ENCODE measurements at regions not wholly inside any gene's neighbourhood (a gene's known extent, or its start where the extent isn't known, plus 50 kb on each side); places are given as distances from the start of the nearest gene placed in this dataset.

- Histone ChIP-seq H3K27me3 (no peaks in the 10 kb centered on the region), H3K27ac (no peak overlapping the region), H3K9me3 (no peaks in the 10 kb centered on the region), H3K4me3 (no peak overlapping the region), H3K4me1 (peaks cover 0 to under 1% (median 0%) of the 10 kb centered on the region in 4 donors), H3K36me3 (no peaks in the 10 kb centered on the region)
- DNase-seq (ENCODE audit: low spot score in 2 of 2): no peak
- TF ChIP-seq CTCF (IDR thresholded peaks at IDR 0.05): no peak
- TF ChIP-seq EP300 (IDR thresholded peaks at IDR 0.05): no peak
- TF ChIP-seq POLR2A (IDR thresholded peaks at IDR 0.05): no peak
- 96 to 100% methylated on average over 2 of the region's 2 CpGs for WGBS, 2 donors
Observed at GRCh38 chr10:112006407-112006806, 177.2 kb downstream of the GPAM start.

- WGBS, 2 donors: 73 to 74% methylated on average over 7 of the region's 7 CpGs
- H3K27ac ChIP-seq: no peak overlapping the region
- H3K36me3 ChIP-seq: no peaks in the 10 kb centered on the region
- no peaks in the 10 kb centered on the region for H3K27me3 ChIP-seq
- DNase-seq (ENCODE audit: low spot score in 2 of 2): no peak
- H3K9me3 ChIP-seq: no peaks in the 10 kb centered on the region
- no peaks in the 10 kb centered on the region for H3K4me1 ChIP-seq
- no peak for TF ChIP-seq CTCF (IDR thresholded peaks at IDR 0.05)
- no peak for TF ChIP-seq POLR2A (IDR thresholded peaks at IDR 0.05)
- no peak for TF ChIP-seq EP300 (IDR thresholded peaks at IDR 0.05)
- H3K4me3 ChIP-seq: no peak overlapping the region
Observed at GRCh38 chr10:112006831-112007230, 176.7 kb downstream of the GPAM start.

- 42 to 56% methylated on average over 1 of the region's 1 CpG for WGBS, 2 donors
- H3K27ac ChIP-seq: no peak overlapping the region
- no peak for DNase-seq (ENCODE audit: low spot score in 2 of 2)
- peaks cover 0 to 8% (median 0%) of the 10 kb centered on the region in 4 donors for H3K4me1 ChIP-seq
- no peaks in the 10 kb centered on the region for H3K36me3 ChIP-seq
- no peaks in the 10 kb centered on the region for H3K27me3 ChIP-seq
- no peak overlapping the region for H3K4me3 ChIP-seq
- TF ChIP-seq EP300 (IDR thresholded peaks at IDR 0.05): no peak
- no peak for TF ChIP-seq POLR2A (IDR thresholded peaks at IDR 0.05)
- TF ChIP-seq CTCF (IDR thresholded peaks at IDR 0.05): no peak
- H3K9me3 ChIP-seq: no peaks in the 10 kb centered on the region
Observed at GRCh38 chr10:112022196-112022595, 161.4 kb downstream of the GPAM start.

- H3K27ac ChIP-seq: no peak overlapping the region
- TF ChIP-seq EP300 (IDR thresholded peaks at IDR 0.05): no peak
- no peak for TF ChIP-seq CTCF (IDR thresholded peaks at IDR 0.05)
- TF ChIP-seq POLR2A (IDR thresholded peaks at IDR 0.05): no peak
- DNase-seq (ENCODE audit: low spot score in 2 of 2): no peak
- H3K27me3 ChIP-seq: no peaks in the 10 kb centered on the region
- peaks cover 0 to under 1% (median 0%) of the 10 kb centered on the region in 4 donors for H3K9me3 ChIP-seq
- peaks cover 0 to 8% (median 0%) of the 10 kb centered on the region in 4 donors for H3K4me1 ChIP-seq
- H3K36me3 ChIP-seq: no peaks in the 10 kb centered on the region
- no peak overlapping the region for H3K4me3 ChIP-seq
Observed at GRCh38 chr10:112024079-112024478, 159.5 kb downstream of the GPAM start.

- no peaks in the 10 kb centered on the region for H3K36me3 ChIP-seq
- peaks cover 0 to 11% (median 0%) of the 10 kb centered on the region in 4 donors for H3K9me3 ChIP-seq
- DNase-seq (ENCODE audit: low spot score in 2 of 2): no peak
- H3K4me1 ChIP-seq: peaks cover 0 to 8% (median 0%) of the 10 kb centered on the region in 4 donors
- 78 to 86% methylated on average over 4 of the region's 4 CpGs for WGBS, 2 donors
- no peaks in the 10 kb centered on the region for H3K27me3 ChIP-seq
- no peak overlapping the region for H3K27ac ChIP-seq
- TF ChIP-seq CTCF (IDR thresholded peaks at IDR 0.05) (no peak), POLR2A (IDR thresholded peaks at IDR 0.05) (no peak), EP300 (IDR thresholded peaks at IDR 0.05) (no peak)
- no peak overlapping the region for H3K4me3 ChIP-seq
Observed at GRCh38 chr10:112025228-112025627, 158.3 kb downstream of the GPAM start.
